SK-N-MC (cell line): ENCODE measurements at regions not wholly inside any gene's neighbourhood (a gene's known extent, or its start where the extent isn't known, plus 50 kb on each side); places are given as distances from the start of the nearest gene placed in this dataset.

Source experiments
- EZH2 ChIP-seq: fragments of 200-600 bp; sonication (generic); IDR thresholded peaks from one replicate; pipeline ENCODE4 v1.6.1; 2017; ENCODE audit warnings: antibody characterized with exemption
- FOXP2 ChIP-seq: optimal IDR thresholded peaks from 2 replicates; pipeline ENCODE3; 2011; ENCODE audit warnings: mild to moderate bottlenecking, moderate library complexity; ENCODE audit not compliant: insufficient read depth; ENCODE audit errors: extremely low read length, control extremely low read depth
- POLR2AphosphoS5 ChIP-seq: IDR thresholded peaks from 2 replicates; pipeline ENCODE4 v1.6.1; 2012; ENCODE audit warnings: mild to moderate bottlenecking, low read depth, low read length, borderline replicate concordance

DNA sequence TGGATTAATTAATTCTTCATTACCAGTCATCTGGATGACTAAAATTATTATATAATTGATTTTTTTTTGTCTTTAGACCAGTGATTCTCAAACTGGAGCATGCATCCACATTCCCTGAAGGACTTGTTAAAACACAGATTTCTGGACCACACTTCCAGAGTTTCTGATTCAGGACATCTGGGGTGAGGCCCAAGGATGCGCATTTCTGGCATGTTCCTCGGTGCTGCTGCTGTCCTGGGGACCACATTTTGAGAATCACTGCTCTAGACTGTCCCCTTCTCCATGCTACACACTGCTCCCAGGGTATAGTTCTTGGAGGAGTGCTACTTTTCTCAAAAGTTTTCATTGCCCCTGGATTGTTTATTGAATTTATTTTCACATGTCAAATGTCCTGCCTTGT, 145.0 kb downstream of the RNF144B start:
- TF ChIP-seq EZH2 (no peak), POLR2AphosphoS5 (no peak), FOXP2 (no peak)
